B cell (primary cell): ENCODE measurements at regions not wholly inside any gene's neighbourhood (a gene's known extent, or its start where the extent isn't known, plus 50 kb on each side); places are given as distances from the start of the nearest gene placed in this dataset.

ENCODE experiments used
- ATAC-seq: fragments of 200-7000 bp; cut with Tn5 transposase; one replicate; pipeline ENCODE4 v1.10.0; 2021; ENCODE audit warnings: low read depth, mild to moderate bottlenecking, moderate number of reproducible peaks, moderate library complexity
- CTCF ChIA-PET: fragments of 350-600 bp; sonication (Branson Sonifier 250); formaldehyde crosslinking; loops from one replicate; lab custom pipeline; 2021; ENCODE audit warnings: antibody characterized with exemption, inconsistent platforms; lab: Charles Lee
- POLR2A ChIA-PET: fragments of 350-600 bp; sonication (Branson Sonifier 250); formaldehyde crosslinking; loops from one replicate; lab custom pipeline; 2021; ENCODE audit warnings: antibody characterized with exemption; lab: Charles Lee
- DNase-seq: peaks from one replicate; pipeline ENCODE4 v3.0.0; 2013
- H2AFZ ChIP-seq: 2 replicates; pipeline ENCODE4 v1.6.1; 2012; ENCODE audit warnings: mild to moderate bottlenecking, low read depth, low read length; ENCODE audit not compliant: insufficient read depth, poor library complexity, severe bottlenecking
- H3K27ac ChIP-seq, 2 donors: 1 replicate in 1 of 2; 2 replicates in 1 of 2; pipeline ENCODE4 v1.5.1; 2012 to 2013; ENCODE audit warnings: low read length in 2 of 2, mild to moderate bottlenecking in 2 of 2, moderate library complexity in 1 of 2
- H3K27me3 ChIP-seq, 4 experiments: fragments of 200-600 bp in 1 of 4; sonication (generic) in 1 of 4; replicated peaks in 1 of 4; 1 replicate in 2 of 4; 2 replicates in 2 of 4; pipeline versions ENCODE4 v1.6.1 to v1.7.0; 2013 to 2016; ENCODE audit warnings: low read length in 3 of 4, mild to moderate bottlenecking in 2 of 4, mixed read lengths in 1 of 4, moderate library complexity in 1 of 4; ENCODE audit not compliant: insufficient read depth in 4 of 4, control insufficient read depth in 3 of 4; ENCODE audit errors: control extremely low read depth in 1 of 4
- H3K36me3 ChIP-seq, 2 experiments: replicated peaks in 1 of 2; 1 replicate in 1 of 2; 2 replicates in 1 of 2; pipeline versions ENCODE4 v1.6.1 to v1.7.1; 2013; ENCODE audit warnings: low read length in 1 of 2; ENCODE audit not compliant: insufficient read depth in 2 of 2, control insufficient read depth in 1 of 2; ENCODE audit errors: control extremely low read depth in 1 of 2, extremely low read depth in 1 of 2
- H3K4me1 ChIP-seq, 2 donors: fragments of 200-600 bp in 1 of 2; sonication (generic) in 1 of 2; 1 replicate in 1 of 2; 2 replicates in 1 of 2; pipeline versions ENCODE4 v1.5.1 to v1.6.1; 2013 to 2017; ENCODE audit warnings: low read length in 2 of 2; ENCODE audit not compliant: control insufficient read depth in 2 of 2, insufficient read depth in 2 of 2
- H3K4me2 ChIP-seq: replicated peaks from 2 replicates; pipeline ENCODE3; 2012; ENCODE audit warnings: mild to moderate bottlenecking, low read depth, low read length; ENCODE audit not compliant: poor library complexity, severe bottlenecking
- H3K4me3 ChIP-seq, 5 experiments: fragments of 200-600 bp in 1 of 5; sonication (generic) in 1 of 5; 1 replicate in 3 of 5; 2 replicates in 2 of 5; pipeline versions ENCODE4 v1.5.1 to v1.7.0; 2011 to 2016; ENCODE audit warnings: low read length in 4 of 5, mild to moderate bottlenecking in 4 of 5, low read depth in 2 of 5, control low read depth in 1 of 5, moderate library complexity in 1 of 5; ENCODE audit not compliant: insufficient read depth in 1 of 5; ENCODE audit errors: control extremely low read depth in 1 of 5, extremely low read depth in 1 of 5
- H3K79me2 ChIP-seq: fragments of 200-600 bp; sonication (generic); one replicate; pipeline ENCODE4 v1.6.0; 2016; ENCODE audit warnings: low read length; ENCODE audit not compliant: control insufficient read depth, insufficient read depth
- H3K9ac ChIP-seq: fragments of 200-600 bp; sonication (generic); 2 replicates; pipeline ENCODE4 v1.6.1; 2017; ENCODE audit warnings: mild to moderate bottlenecking, low read length, moderate library complexity
- H3K9me3 ChIP-seq, 3 donors: one replicate each; pipeline versions ENCODE4 v1.6.1 to v1.7.1; 2013; ENCODE audit warnings: low read length in 2 of 3; ENCODE audit not compliant: control insufficient read depth in 2 of 3, insufficient read depth in 1 of 3; ENCODE audit errors: control extremely low read depth in 1 of 3
- H4K20me1 ChIP-seq: 2 replicates; pipeline ENCODE4 v1.6.0; 2012; ENCODE audit warnings: mild to moderate bottlenecking, low read length; ENCODE audit not compliant: insufficient read depth, control insufficient read depth, poor library complexity, severe bottlenecking
- H3K27ac Mint-ChIP-seq: one replicate; pipeline ENCODE4 v1.8.0; 2021; ENCODE audit warnings: mixed read lengths
- H3K27me3 Mint-ChIP-seq: one replicate; pipeline ENCODE4 v1.8.0; 2021; ENCODE audit warnings: mixed read lengths
- H3K4me1 Mint-ChIP-seq: one replicate; pipeline ENCODE4 v1.8.0; 2021; ENCODE audit warnings: mixed read lengths
- H3K4me3 Mint-ChIP-seq: one replicate; pipeline ENCODE4 v1.8.0; 2021; ENCODE audit warnings: mixed read lengths
- H3K9me3 Mint-ChIP-seq: one replicate; pipeline ENCODE4 v1.8.0; 2022; ENCODE audit warnings: mixed read lengths; ENCODE audit not compliant: insufficient read depth
- CTCF ChIP-seq: fragments of 200-600 bp; IDR thresholded peaks from one replicate; pipeline ENCODE4 v1.8.0; 2022; ENCODE audit warnings: antibody characterized with exemption, mild to moderate bottlenecking
- EZH2 ChIP-seq: IDR thresholded peaks from 2 replicates; pipeline ENCODE4 v1.6.1; 2012; ENCODE audit warnings: borderline replicate concordance, low read depth, mild to moderate bottlenecking, moderate library complexity, low read length; ENCODE audit not compliant: insufficient read depth, poor library complexity, severe bottlenecking
- WGBS: methylation state at CpG from one replicate; pipeline ENCODE4 v1.1.5; 2013; ENCODE audit warnings: missing lambda C conversion rate; ENCODE audit not compliant: insufficient coverage; 5-methylcytosine and 5-hydroxymethylcytosine counted together
- intact Hi-C: fragments of 100-400 bp; cut with micrococcal nuclease; formaldehyde crosslinking; loops from one replicate; pipeline ENCODE4 v1.10.0; 2022

DNA sequence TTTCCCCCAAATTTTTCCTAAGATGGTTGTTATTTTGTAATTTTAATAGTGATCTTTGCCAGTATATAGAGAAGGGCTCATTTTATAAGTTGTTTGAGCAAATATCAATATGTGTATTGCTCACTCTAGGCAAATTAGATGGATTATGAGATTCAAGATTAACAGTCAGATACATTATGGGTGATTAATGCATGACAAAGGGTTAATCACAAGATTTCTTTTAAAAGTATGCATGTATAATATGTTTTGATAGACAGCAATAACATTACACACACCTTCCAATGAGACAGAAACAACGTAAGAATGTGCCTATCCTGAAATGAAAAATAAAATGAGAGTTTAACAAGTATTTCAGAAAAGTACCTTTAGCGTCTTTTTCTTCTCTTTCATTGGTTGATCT, 547.6 kb upstream of the AGTR1 start:
- Histone ChIP-seq H3K27ac (no peak overlapping the region), H2AFZ (no peak overlapping the region), H3K4me2 (no peak overlapping the region), H3K9me3 (no peaks in the 10 kb centered on the region), H3K4me1 (no peaks in the 10 kb centered on the region), H3K27me3 (no peaks in the 10 kb centered on the region), H3K4me3 (no peak overlapping the region), H3K36me3 (no peaks in the 10 kb centered on the region), H3K9ac (no peak overlapping the region), H4K20me1 (no peaks in the 10 kb centered on the region), H3K79me2 (no peaks in the 10 kb centered on the region)
- POLR2A ChIA-PET: no interaction called here
- WGBS: no CpG with 5 or more reads among the region's 2 CpGs
- Mint-ChIP-seq H3K27me3 (no peaks in the 10 kb centered on the region), H3K27ac (no peak overlapping the region), H3K4me1 (no peaks in the 10 kb centered on the region), H3K4me3 (no peak overlapping the region), H3K9me3 (no peaks in the 10 kb centered on the region)
- CTCF ChIA-PET: no interaction called here
- no peak for ATAC-seq
- DNase-seq: no peak
- intact Hi-C loops: no loop called here
- TF ChIP-seq CTCF: no peak
- TF ChIP-seq EZH2: no peak

DNA sequence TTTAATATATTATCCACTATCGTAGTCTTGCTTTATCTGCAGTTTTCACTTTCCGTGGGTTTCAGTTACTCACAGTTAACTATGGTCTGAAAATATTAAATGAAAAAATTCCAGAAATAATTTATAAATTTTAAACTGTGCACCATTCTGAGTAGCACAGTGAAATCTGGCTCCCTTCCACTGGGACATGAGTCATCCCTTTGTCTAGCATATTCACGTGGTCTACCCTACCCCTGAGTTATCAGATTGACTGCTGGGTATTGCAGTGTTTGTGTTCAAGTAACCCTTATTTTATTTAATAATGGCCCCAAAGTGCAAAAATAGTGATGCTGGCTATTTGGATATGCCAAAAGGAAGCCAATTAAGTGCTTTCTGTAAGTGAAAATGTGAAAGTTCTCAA, 539.5 kb upstream of the AGTR1 start:
- Histone ChIP-seq H3K79me2 (no peaks in the 10 kb centered on the region), H3K4me2 (no peak overlapping the region), H3K9me3 (no peaks in the 10 kb centered on the region), H3K27me3 (no peaks in the 10 kb centered on the region), H3K36me3 (no peaks in the 10 kb centered on the region), H3K4me1 (no peaks in the 10 kb centered on the region), H4K20me1 (no peaks in the 10 kb centered on the region), H3K27ac (no peak overlapping the region), H2AFZ (no peak overlapping the region), H3K4me3 (no peak overlapping the region), H3K9ac (no peak overlapping the region)
- TF ChIP-seq CTCF (no peak), EZH2 (no peak)
- ChIA-PET POLR2A (no interaction called here), CTCF (no interaction called here)
- Mint-ChIP-seq H3K4me1 (no peaks in the 10 kb centered on the region), H3K9me3 (peaks cover 6% of the 10 kb centered on the region), H3K27ac (no peak overlapping the region), H3K27me3 (no peaks in the 10 kb centered on the region), H3K4me3 (no peak overlapping the region)
- no peak for ATAC-seq
- WGBS: no CpG with 5 or more reads among the region's 3 CpGs
- intact Hi-C loops: no loop called here
- no peak for DNase-seq
